GM23338 (cell line): ENCODE measurements at regions not wholly inside any gene's neighbourhood (a gene's known extent, or its start where the extent isn't known, plus 50 kb on each side); places are given as distances from the start of the nearest gene placed in this dataset.

ENCODE experiments used
- ATAC-seq: fragments of 200-7000 bp; cut with Tn5 transposase; 3 replicates; pipeline ENCODE4 v1.9.1; 2020
- DNase-seq: peaks from one replicate; pipeline ENCODE4 v3.0.0-alpha.2; 2015; ENCODE audit warnings: low spot score
- H2AFZ ChIP-seq: fragments of 200-600 bp; sonication (generic); 2 replicates; pipeline ENCODE4 v1.8.0; 2016; ENCODE audit warnings: antibody characterized with exemption, mild to moderate bottlenecking, moderate library complexity
- H3F3A ChIP-seq: fragments of 200-600 bp; sonication (generic); replicated peaks from 2 replicates; pipeline ENCODE4 v1.8.0; 2017; ENCODE audit warnings: antibody characterized with exemption, mixed run types, low read depth
- H3K27ac ChIP-seq: fragments of 200-600 bp; sonication (generic); 2 replicates; pipeline ENCODE4 v1.6.1; 2016; ENCODE audit warnings: low read depth
- H3K27me3 ChIP-seq: fragments of 200-600 bp; sonication (generic); 2 replicates; pipeline ENCODE4 v1.8.0; 2016; ENCODE audit warnings: mild to moderate bottlenecking, mixed run types, moderate library complexity; ENCODE audit not compliant: insufficient read depth
- H3K36me3 ChIP-seq: fragments of 200-600 bp; sonication (generic); 2 replicates; pipeline ENCODE4 v1.8.0; 2016; ENCODE audit warnings: mild to moderate bottlenecking; ENCODE audit not compliant: insufficient read depth
- H3K4me1 ChIP-seq: fragments of 200-600 bp; sonication (generic); 2 replicates; pipeline ENCODE4 v1.8.0; 2016; ENCODE audit warnings: mild to moderate bottlenecking, moderate library complexity; ENCODE audit not compliant: insufficient read depth
- H3K4me2 ChIP-seq: fragments of 200-600 bp; sonication (generic); 2 replicates; pipeline ENCODE4 v1.7.1; 2017; ENCODE audit warnings: mixed run types
- H3K4me3 ChIP-seq: fragments of 200-600 bp; sonication (generic); 2 replicates; pipeline ENCODE4 v1.6.1; 2016; ENCODE audit warnings: mixed run types
- H3K79me2 ChIP-seq: fragments of 200-600 bp; sonication (generic); replicated peaks from 2 replicates; pipeline ENCODE4 v1.8.0; 2017; ENCODE audit warnings: mild to moderate bottlenecking; ENCODE audit not compliant: insufficient read depth
- H3K9me2 ChIP-seq: fragments of 200-600 bp; sonication (generic); 2 replicates; pipeline ENCODE4 v1.8.0; 2017; ENCODE audit not compliant: insufficient read depth
- H4K20me1 ChIP-seq: fragments of 200-600 bp; sonication (generic); replicated peaks from 2 replicates; pipeline ENCODE4 v1.8.0; 2017; ENCODE audit warnings: mild to moderate bottlenecking; ENCODE audit not compliant: insufficient read depth
- H3K27ac Mint-ChIP-seq: 2 replicates; pipeline ENCODE4 v1.8.0; 2020; ENCODE audit warnings: inconsistent platforms, mild to moderate bottlenecking, moderate library complexity, mixed read lengths
- H3K27me3 Mint-ChIP-seq: 3 replicates; pipeline ENCODE4 v1.8.0; 2022; ENCODE audit warnings: low read depth, mild to moderate bottlenecking, moderate library complexity, mixed read lengths, inconsistent platforms; ENCODE audit not compliant: insufficient read depth, poor library complexity
- H3K36me3 Mint-ChIP-seq: 3 replicates; pipeline ENCODE4 v1.8.0; 2021; ENCODE audit warnings: low read depth, mild to moderate bottlenecking, inconsistent platforms, moderate library complexity, mixed read lengths
- H3K4me1 Mint-ChIP-seq: 3 replicates; pipeline ENCODE4 v1.8.0; 2020; ENCODE audit warnings: mild to moderate bottlenecking, inconsistent platforms, mixed read lengths
- H3K4me3 Mint-ChIP-seq: 3 replicates; pipeline ENCODE4 v1.8.0; 2021; ENCODE audit warnings: moderate library complexity, mild to moderate bottlenecking, inconsistent platforms, mixed read lengths
- H3K9me3 Mint-ChIP-seq: 3 replicates; pipeline ENCODE4 v1.8.0; 2020; ENCODE audit warnings: moderate library complexity, mild to moderate bottlenecking, inconsistent platforms, mixed read lengths
- CTCF ChIP-seq, 2 experiments: fragments of 200-600 bp in 1 of 2; sonication (generic) in 1 of 2; conservative IDR thresholded peaks; 2 replicates each; pipeline versions ENCODE4 v1.5.1 to v1.6.1; 2016 to 2017; ENCODE audit warnings: antibody characterized with exemption in 2 of 2, low read depth in 2 of 2, mild to moderate bottlenecking in 2 of 2, moderate library complexity in 1 of 2
- ETS1 ChIP-seq: IDR thresholded peaks from 2 replicates; pipeline ENCODE4 v1.6.1; 2016; ENCODE audit warnings: antibody characterized with exemption
- EZH2 ChIP-seq: fragments of 200-600 bp; sonication (generic); IDR thresholded peaks from one replicate; pipeline ENCODE4 v1.8.0; 2017; ENCODE audit warnings: antibody characterized with exemption, mild to moderate bottlenecking, low read depth; ENCODE audit not compliant: unreplicated experiment
- EZH2phosphoT487 ChIP-seq: fragments of 200-600 bp; sonication (generic); IDR thresholded peaks from one replicate; pipeline ENCODE4 v1.8.1; 2018; ENCODE audit warnings: antibody characterized with exemption; ENCODE audit not compliant: unreplicated experiment
- JUNB ChIP-seq: IDR thresholded peaks from one replicate; pipeline ENCODE4 v1.6.1; 2016; ENCODE audit warnings: antibody characterized with exemption; ENCODE audit not compliant: unreplicated experiment
- NANOG ChIP-seq: IDR thresholded peaks from 2 replicates; pipeline ENCODE4 v1.6.1; 2016; ENCODE audit warnings: antibody characterized with exemption, borderline replicate concordance
- POLR2AphosphoS5 ChIP-seq: IDR thresholded peaks from 2 replicates; pipeline ENCODE4 v1.6.1; 2016; ENCODE audit warnings: antibody characterized with exemption, low read depth
- REST ChIP-seq: IDR thresholded peaks from one replicate; pipeline ENCODE4 v1.6.1; 2018; ENCODE audit warnings: antibody characterized with exemption; ENCODE audit not compliant: unreplicated experiment
- STAT1 ChIP-seq: IDR thresholded peaks from one replicate; pipeline ENCODE4 v1.6.1; 2016; ENCODE audit warnings: antibody characterized with exemption; ENCODE audit not compliant: unreplicated experiment
- ZNF114 ChIP-seq: fragments of 250-450 bp; sonication (Bioruptor Pico); IDR thresholded peaks from 2 replicates; pipeline ENCODE4 v1.5.0; 2020; ENCODE audit warnings: mild to moderate bottlenecking, moderate library complexity
- ZNF331 ChIP-seq: fragments of 250-450 bp; sonication (Bioruptor Pico); IDR thresholded peaks from 2 replicates; pipeline ENCODE4 v1.5.0; 2020; ENCODE audit warnings: low read depth, mild to moderate bottlenecking, moderate library complexity
- ZNF462 ChIP-seq: fragments of 250-450 bp; sonication (Bioruptor Pico); IDR thresholded peaks from 2 replicates; pipeline ENCODE4 v1.5.0; 2020; ENCODE audit warnings: mild to moderate bottlenecking, moderate library complexity

- TF ChIP-seq ZNF462 (CRISPR knock-in tag) (no peak), POLR2AphosphoS5 (no peak), JUNB (no peak), EZH2phosphoT487 (no peak)
Observed at GRCh38 chr13:47148543-47148942, 251.7 kb upstream of the HTR2A start (continued).

GRCh38 chr13:47147812-47148119, 250.9 kb upstream of the HTR2A start:
- H3K4me3 Mint-ChIP-seq, result no peak overlapping the region
- H3K4me1 Mint-ChIP-seq, result peaks cover 4% of the 10 kb centered on the region
- no peak overlapping the region for H3K27ac ChIP-seq
- no peaks in the 10 kb centered on the region; the same call in 1 of the 2 replicates for H3K9me2 ChIP-seq
- H3K4me2 ChIP-seq, result no peak overlapping the region
- H3K27me3 ChIP-seq, result no peaks in the 10 kb centered on the region
- DNase-seq (no peak), ATAC-seq (no peak)
- H3K36me3 ChIP-seq, result no peaks in the 10 kb centered on the region
- no peaks in the 10 kb centered on the region for H3K9me3 Mint-ChIP-seq
- no peaks in the 10 kb centered on the region for H4K20me1 ChIP-seq
- H3K27ac Mint-ChIP-seq, result no peak overlapping the region
- no peak overlapping the region for H2AFZ ChIP-seq
- H3K36me3 Mint-ChIP-seq, result no peaks in the 10 kb centered on the region
- H3K4me1 ChIP-seq, result no peaks in the 10 kb centered on the region
- no peaks in the 10 kb centered on the region for H3K79me2 ChIP-seq
- H3K4me3 ChIP-seq, result no peak overlapping the region
- H3F3A ChIP-seq, result no peaks in the 10 kb centered on the region
- peaks cover 2% of the 10 kb centered on the region for H3K27me3 Mint-ChIP-seq
- no peak for TF ChIP-seq ETS1
- TF ChIP-seq CTCF (conservative IDR thresholded peaks at IDR 0.05; ENCODE audit: low read depth in 2 of 2), result no peak
- TF ChIP-seq ZNF331 (CRISPR knock-in tag), result no peak
- no peak for TF ChIP-seq STAT1
- TF ChIP-seq EZH2, result no peak
- no peak for TF ChIP-seq REST
- no peak for TF ChIP-seq ZNF114 (CRISPR knock-in tag)
- no peak for TF ChIP-seq NANOG
- TF ChIP-seq JUNB, result no peak
